HG03442 (cell line): ENCODE measurements at regions not wholly inside any gene's neighbourhood (a gene's known extent, or its start where the extent isn't known, plus 50 kb on each side); places are given as distances from the start of the nearest gene placed in this dataset.

Experiments used
- ATAC-seq: cut with Tn5 transposase; IDR thresholded peaks from one replicate; pipeline ENCODE4 v1.9.1; 2021; ENCODE audit warnings: mild to moderate bottlenecking, moderate library complexity; ENCODE audit not compliant: unreplicated experiment

GRCh38 chr16:5379954-5380353, 282.4 kb upstream of the EEF2KMT start:
- no peak for ATAC-seq

- no peak for ATAC-seq
Measured at GRCh38 chr16:5378531-5378930, 280.9 kb upstream of the EEF2KMT start.

- no peak for ATAC-seq
Measured at GRCh38 chr16:5377280-5377898, 279.8 kb upstream of the EEF2KMT start.

- no peak for ATAC-seq
Measured at GRCh38 chr16:5374184-5374583, 276.6 kb upstream of the EEF2KMT start.

GRCh38 chr16:5367951-5368350, 270.4 kb upstream of the EEF2KMT start:
- ATAC-seq: no peak

GRCh38 chr16:5366126-5366525, 268.5 kb upstream of the EEF2KMT start:
- no peak for ATAC-seq

- ATAC-seq: no peak
Measured at GRCh38 chr16:5364186-5364585, 266.6 kb upstream of the EEF2KMT start.

- ATAC-seq: no peak
Measured at GRCh38 chr16:5361322-5361721, 263.7 kb upstream of the EEF2KMT start.

- ATAC-seq: no peak
Measured at GRCh38 chr16:5354645-5355044, 257.1 kb upstream of the EEF2KMT start.

GRCh38 chr16:5349670-5350517, 252.3 kb upstream of the EEF2KMT start:
- no peak for ATAC-seq

- ATAC-seq: no peak
Measured at GRCh38 chr16:5349101-5349500, 251.5 kb upstream of the EEF2KMT start.

GRCh38 chr16:5347561-5347960, 250.0 kb upstream of the EEF2KMT start:
- ATAC-seq: no peak

GRCh38 chr16:5336941-5337340, 239.3 kb upstream of the EEF2KMT start:
- no peak for ATAC-seq

- ATAC-seq: no peak
Measured at GRCh38 chr16:5333991-5334390, 236.4 kb upstream of the EEF2KMT start.

GRCh38 chr16:5333126-5333525, 235.5 kb upstream of the EEF2KMT start:
- ATAC-seq: no peak

GRCh38 chr16:5330058-5330457, 232.5 kb upstream of the EEF2KMT start:
- no peak for ATAC-seq

GRCh38 chr16:5328546-5328945, 231.0 kb upstream of the EEF2KMT start:
- no peak for ATAC-seq

- no peak for ATAC-seq
Measured at GRCh38 chr16:5326395-5326794, 228.8 kb upstream of the EEF2KMT start.

- ATAC-seq: no peak
Measured at GRCh38 chr16:5325932-5326331, 228.3 kb upstream of the EEF2KMT start.

GRCh38 chr16:5323284-5324141, 225.9 kb upstream of the EEF2KMT start:
- ATAC-seq: no peak

GRCh38 chr16:5321930-5322329, 224.3 kb upstream of the EEF2KMT start:
- no peak for ATAC-seq

- no peak for ATAC-seq
Measured at GRCh38 chr16:5319799-5320198, 222.2 kb upstream of the EEF2KMT start.
